GM12878 (cell line): ENCODE measurements at regions not wholly inside any gene's neighbourhood (a gene's known extent, or its start where the extent isn't known, plus 50 kb on each side); places are given as distances from the start of the nearest gene placed in this dataset.

Experiments used
- ATAC-seq: fragments of 200-7000 bp; cut with Tn5 transposase; 3 replicates; pipeline ENCODE4 v1.9.1; 2020; ENCODE audit warnings: mild to moderate bottlenecking, moderate library complexity
- BruUV-seq: library from RNA; stranded (reverse); fragments of 400-500 nt; replicated peaks from 2 replicates; lab custom pipeline; 2021; lab: Mats Ljungman, UMichigan
- CTCF ChIA-PET: fragments of 300-600 bp; sonication (Branson Sonifier 250); formaldehyde crosslinking; extraction: SDS; loops from one replicate; lab custom pipeline; 2021; ENCODE audit warnings: inconsistent platforms; lab: Yijun Ruan, JAX
- POLR2A ChIA-PET: fragments of 350-600 bp; formaldehyde crosslinking; extraction: SDS; loops from one replicate; lab custom pipeline; 2021; ENCODE audit warnings: inconsistent platforms; lab: Charles Lee
- RAD21 ChIA-PET: fragments of 300-600 bp; sonication (Branson Sonifier 250); formaldehyde crosslinking; loops from one replicate; lab custom pipeline; 2023; ENCODE audit warnings: antibody characterized with exemption; ENCODE audit not compliant: unreplicated experiment; lab: Charles Lee
- SMC1A ChIA-PET: fragments of 300-600 bp; sonication (Branson Sonifier 250); formaldehyde crosslinking; loops from one replicate; lab custom pipeline; 2023; ENCODE audit not compliant: unreplicated experiment, uncharacterized antibody; lab: Charles Lee
- DNase-seq: peaks from one replicate; pipeline ENCODE4 v3.0.0-alpha.2; 2011; ENCODE audit warnings: low read depth, low spot score
- FAIRE-seq: peaks from 3 replicates; lab custom pipeline; 2011; peaks lifted over from hg19 to GRCh38; lab: Jason Lieb, UNC
- H2AFZ ChIP-seq: 2 replicates; pipeline ENCODE4 v1.6.0; 2011; ENCODE audit warnings: low read depth, low read length, control low read depth; ENCODE audit not compliant: control insufficient read depth
- H3K27ac ChIP-seq: 2 replicates; pipeline ENCODE4 v1.5.1; 2011; ENCODE audit warnings: control low read depth; ENCODE audit not compliant: control insufficient read depth, insufficient read depth
- H3K27me3 ChIP-seq, 2 experiments: replicated peaks in 1 of 2; 2 replicates each; pipeline versions ENCODE4 v1.6.0 to v1.6.1; 2011; ENCODE audit warnings: low read length in 1 of 2; ENCODE audit not compliant: control insufficient read depth in 2 of 2, insufficient read depth in 2 of 2
- H3K36me3 ChIP-seq, 2 experiments: 2 replicates each; pipeline ENCODE4 v1.5.1; 2011; ENCODE audit warnings: low read length in 1 of 2; ENCODE audit not compliant: control insufficient read depth in 2 of 2, insufficient read depth in 2 of 2
- H3K4me1 ChIP-seq: 2 replicates; pipeline ENCODE4 v1.6.1; 2011; ENCODE audit warnings: mild to moderate bottlenecking, low read length, moderate library complexity, mixed read lengths; ENCODE audit not compliant: control insufficient read depth, insufficient read depth
- H3K4me2 ChIP-seq: 2 replicates; pipeline ENCODE4 v1.6.0; 2011; ENCODE audit warnings: control low read depth; ENCODE audit not compliant: control insufficient read depth, insufficient read depth
- H3K4me3 ChIP-seq: fragments of 200-600 bp; sonication (generic); 2 replicates; pipeline ENCODE4 v1.5.1; 2016
- H3K79me2 ChIP-seq: 2 replicates; pipeline ENCODE4 v1.6.0; 2011; ENCODE audit warnings: low read length; ENCODE audit not compliant: control insufficient read depth, insufficient read depth
- H3K9ac ChIP-seq: 2 replicates; pipeline ENCODE4 v1.8.0; 2011; ENCODE audit warnings: low read length, control low read depth, mixed read lengths; ENCODE audit not compliant: control insufficient read depth, insufficient read depth
- H3K9me3 ChIP-seq: replicated peaks from 3 replicates; pipeline ENCODE4 v1.5.1; 2011; ENCODE audit warnings: mild to moderate bottlenecking, low read length; ENCODE audit not compliant: control insufficient read depth, insufficient read depth
- H4K20me1 ChIP-seq: 2 replicates; pipeline ENCODE4 v1.6.0; 2011; ENCODE audit not compliant: control insufficient read depth, insufficient read depth
- BCL3 ChIP-seq: IDR thresholded peaks from 2 replicates; pipeline ENCODE4 v1.6.1; 2011; ENCODE audit warnings: borderline replicate concordance, low read depth, mild to moderate bottlenecking, moderate library complexity, low read length; ENCODE audit not compliant: insufficient read depth, poor library complexity, severe bottlenecking
- BRCA1 ChIP-seq: IDR thresholded peaks from 2 replicates; pipeline ENCODE4 v1.6.1; 2011; ENCODE audit warnings: low read depth, low read length, improper control_type of control experiment
- CEBPB ChIP-seq, 2 experiments: fragments of 150-350 bp in 1 of 2; IDR thresholded peaks; 2 replicates each; pipeline ENCODE4 v1.6.1; 2012 to 2014; ENCODE audit warnings: low read depth in 2 of 2, low read length in 2 of 2, borderline replicate concordance in 1 of 2, inconsistent platforms in 1 of 2
- CREB1 ChIP-seq: IDR thresholded peaks from 2 replicates; pipeline ENCODE4 v1.6.1; 2012; ENCODE audit warnings: low read depth, mild to moderate bottlenecking, inconsistent platforms
- ELK1 ChIP-seq: IDR thresholded peaks from 2 replicates; pipeline ENCODE4 v1.6.1; 2012; ENCODE audit warnings: low read depth, low read length, improper control_type of control experiment
- JUNB ChIP-seq: IDR thresholded peaks from 2 replicates; pipeline ENCODE4 v1.6.1; 2016; ENCODE audit warnings: antibody characterized with exemption, mild to moderate bottlenecking
- NFYA ChIP-seq: IDR thresholded peaks from 2 replicates; pipeline ENCODE4 v1.6.1; 2011; ENCODE audit warnings: low read depth, mild to moderate bottlenecking, low read length, improper control_type of control experiment, borderline replicate concordance
- POLR2A ChIP-seq: IDR thresholded peaks from 2 replicates; pipeline ENCODE4 v1.6.1; 2011; ENCODE audit warnings: low read depth, mild to moderate bottlenecking, low read length
- STAT1 ChIP-seq: fragments of 450-650 bp; conservative IDR thresholded peaks from 2 replicates; pipeline ENCODE4 v1.6.1; 2014; ENCODE audit warnings: antibody characterized with exemption, mild to moderate bottlenecking
- SUZ12 ChIP-seq: fragments of 200-600 bp; sonication (generic); IDR thresholded peaks from one replicate; pipeline ENCODE4 v1.6.1; 2018; ENCODE audit warnings: antibody characterized with exemption, mild to moderate bottlenecking; ENCODE audit not compliant: unreplicated experiment
- whole genome bisulfite sequencing: methylation state at CpG from one replicate; pipeline ENCODE4 v1.1.6; 2016; ENCODE audit warnings: low lambda C conversion rate; ENCODE audit not compliant: insufficient replicate concordance, insufficient coverage; ENCODE audit errors: missing lambda C conversion rate; 5-methylcytosine and 5-hydroxymethylcytosine counted together
- in situ Hi-C: fragments of 300-500 bp; cut with MboI; formaldehyde crosslinking; loops from 9 replicates; pipeline ENCODE4 v1.14.3; 2018; ENCODE audit warnings: mixed read lengths
- intact Hi-C: fragments of 100-400 bp; cut with micrococcal nuclease; formaldehyde crosslinking; loops from one replicate; pipeline ENCODE4 v1.14.2; 2022; ENCODE audit not compliant: unreplicated experiment
- TF ChIP-seq, protein P1 (sequence below): fragments of 450-650 bp; IDR thresholded peaks from 2 replicates; pipeline ENCODE4 v1.6.1; 2018; ENCODE audit warnings: borderline replicate concordance, mild to moderate bottlenecking; ENCODE audit not compliant: partially characterized antibody
- TF ChIP-seq, protein P2 (sequence below): fragments of 450-650 bp; IDR thresholded peaks from 2 replicates; pipeline ENCODE4 v1.6.1; 2018; ENCODE audit warnings: mild to moderate bottlenecking, low read depth, moderate library complexity; ENCODE audit not compliant: partially characterized antibody
- TF ChIP-seq, protein P3 (sequence below): fragments of 450-650 bp; IDR thresholded peaks from 2 replicates; pipeline ENCODE4 v1.6.1; 2017; ENCODE audit warnings: mild to moderate bottlenecking, low read depth, inconsistent platforms; ENCODE audit not compliant: poor library complexity, severe bottlenecking

GRCh38 chr13:54394908-54395307 lies 1366.3 kb downstream of the OLFM4 start:
- H3K9ac ChIP-seq, result no peak overlapping the region
- BruUV-seq, result no TSS peak
- in situ Hi-C loops, result no loop called here
- no peaks in the 10 kb centered on the region for H3K36me3 ChIP-seq
- TF ChIP-seq SUZ12 (no peak), STAT1 (no peak), CREB1 (no peak), BRCA1 (no peak), BCL3 (no peak), ELK1 (no peak), NFYA (no peak), JUNB (no peak), POLR2A (no peak), CEBPB (IDR thresholded peaks at IDR 0.05; ENCODE audit: borderline replicate concordance in 1 of 2, low read depth in 2 of 2, low read length in 2 of 2) (no peak)
- TF ChIP-seq, protein P1, sequence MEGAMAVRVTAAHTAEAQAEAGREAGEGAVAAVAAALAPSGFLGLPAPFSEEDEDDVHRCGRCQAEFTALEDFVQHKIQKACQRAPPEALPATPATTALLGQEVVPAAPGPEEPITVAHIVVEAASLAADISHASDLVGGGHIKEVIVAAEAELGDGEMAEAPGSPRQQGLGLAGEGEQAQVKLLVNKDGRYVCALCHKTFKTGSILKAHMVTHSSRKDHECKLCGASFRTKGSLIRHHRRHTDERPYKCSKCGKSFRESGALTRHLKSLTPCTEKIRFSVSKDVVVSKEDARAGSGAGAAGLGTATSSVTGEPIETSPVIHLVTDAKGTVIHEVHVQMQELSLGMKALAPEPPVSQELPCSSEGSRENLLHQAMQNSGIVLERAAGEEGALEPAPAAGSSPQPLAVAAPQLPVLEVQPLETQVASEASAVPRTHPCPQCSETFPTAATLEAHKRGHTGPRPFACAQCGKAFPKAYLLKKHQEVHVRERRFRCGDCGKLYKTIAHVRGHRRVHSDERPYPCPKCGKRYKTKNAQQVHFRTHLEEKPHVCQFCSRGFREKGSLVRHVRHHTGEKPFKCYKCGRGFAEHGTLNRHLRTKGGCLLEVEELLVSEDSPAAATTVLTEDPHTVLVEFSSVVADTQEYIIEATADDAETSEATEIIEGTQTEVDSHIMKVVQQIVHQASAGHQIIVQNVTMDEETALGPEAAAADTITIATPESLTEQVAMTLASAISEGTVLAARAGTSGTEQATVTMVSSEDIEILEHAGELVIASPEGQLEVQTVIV, result no peak
- TF ChIP-seq, protein P2, sequence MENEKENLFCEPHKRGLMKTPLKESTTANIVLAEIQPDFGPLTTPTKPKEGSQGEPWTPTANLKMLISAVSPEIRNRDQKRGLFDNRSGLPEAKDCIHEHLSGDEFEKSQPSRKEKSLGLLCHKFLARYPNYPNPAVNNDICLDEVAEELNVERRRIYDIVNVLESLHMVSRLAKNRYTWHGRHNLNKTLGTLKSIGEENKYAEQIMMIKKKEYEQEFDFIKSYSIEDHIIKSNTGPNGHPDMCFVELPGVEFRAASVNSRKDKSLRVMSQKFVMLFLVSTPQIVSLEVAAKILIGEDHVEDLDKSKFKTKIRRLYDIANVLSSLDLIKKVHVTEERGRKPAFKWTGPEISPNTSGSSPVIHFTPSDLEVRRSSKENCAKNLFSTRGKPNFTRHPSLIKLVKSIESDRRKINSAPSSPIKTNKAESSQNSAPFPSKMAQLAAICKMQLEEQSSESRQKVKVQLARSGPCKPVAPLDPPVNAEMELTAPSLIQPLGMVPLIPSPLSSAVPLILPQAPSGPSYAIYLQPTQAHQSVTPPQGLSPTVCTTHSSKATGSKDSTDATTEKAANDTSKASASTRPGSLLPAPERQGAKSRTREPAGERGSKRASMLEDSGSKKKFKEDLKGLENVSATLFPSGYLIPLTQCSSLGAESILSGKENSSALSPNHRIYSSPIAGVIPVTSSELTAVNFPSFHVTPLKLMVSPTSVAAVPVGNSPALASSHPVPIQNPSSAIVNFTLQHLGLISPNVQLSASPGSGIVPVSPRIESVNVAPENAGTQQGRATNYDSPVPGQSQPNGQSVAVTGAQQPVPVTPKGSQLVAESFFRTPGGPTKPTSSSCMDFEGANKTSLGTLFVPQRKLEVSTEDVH, result no peak
- TF ChIP-seq, protein P3, sequence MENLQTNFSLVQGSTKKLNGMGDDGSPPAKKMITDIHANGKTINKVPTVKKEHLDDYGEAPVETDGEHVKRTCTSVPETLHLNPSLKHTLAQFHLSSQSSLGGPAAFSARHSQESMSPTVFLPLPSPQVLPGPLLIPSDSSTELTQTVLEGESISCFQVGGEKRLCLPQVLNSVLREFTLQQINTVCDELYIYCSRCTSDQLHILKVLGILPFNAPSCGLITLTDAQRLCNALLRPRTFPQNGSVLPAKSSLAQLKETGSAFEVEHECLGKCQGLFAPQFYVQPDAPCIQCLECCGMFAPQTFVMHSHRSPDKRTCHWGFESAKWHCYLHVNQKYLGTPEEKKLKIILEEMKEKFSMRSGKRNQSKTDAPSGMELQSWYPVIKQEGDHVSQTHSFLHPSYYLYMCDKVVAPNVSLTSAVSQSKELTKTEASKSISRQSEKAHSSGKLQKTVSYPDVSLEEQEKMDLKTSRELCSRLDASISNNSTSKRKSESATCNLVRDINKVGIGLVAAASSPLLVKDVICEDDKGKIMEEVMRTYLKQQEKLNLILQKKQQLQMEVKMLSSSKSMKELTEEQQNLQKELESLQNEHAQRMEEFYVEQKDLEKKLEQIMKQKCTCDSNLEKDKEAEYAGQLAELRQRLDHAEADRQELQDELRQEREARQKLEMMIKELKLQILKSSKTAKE, result no peak
- ChIA-PET POLR2A (no interaction called here), CTCF (no interaction called here), RAD21 (no interaction called here), SMC1A (no interaction called here)
- H3K9me3 ChIP-seq, result no peaks in the 10 kb centered on the region
- no peaks in the 10 kb centered on the region for H4K20me1 ChIP-seq
- H3K4me1 ChIP-seq, result no peaks in the 10 kb centered on the region
- H3K27me3 ChIP-seq, result no peaks in the 10 kb centered on the region
- H3K79me2 ChIP-seq, result no peaks in the 10 kb centered on the region
- H3K27ac ChIP-seq, result no peak overlapping the region
- DNase-seq (no peak), FAIRE-seq (no peak), ATAC-seq (no peak)
- intact Hi-C loops, result no loop called here
- 42% methylated on average over 6 of the region's 6 CpGs for WGBS
- no peak overlapping the region for H2AFZ ChIP-seq
- H3K4me3 ChIP-seq, result no peak overlapping the region
- no peak overlapping the region for H3K4me2 ChIP-seq
